ENCODE measurements at regions not wholly inside any gene's neighbourhood (a gene's known extent, or its start where the extent isn't known, plus 50 kb on each side); places are given as distances from the start of the nearest gene placed in this dataset.
"Not testable (repeated sequence)": the region's sequence is repeated elsewhere in the genome, so short reads cannot be mapped to it uniquely, and the experiment has no call there.

- TF ChIP-seq, protein P1, sequence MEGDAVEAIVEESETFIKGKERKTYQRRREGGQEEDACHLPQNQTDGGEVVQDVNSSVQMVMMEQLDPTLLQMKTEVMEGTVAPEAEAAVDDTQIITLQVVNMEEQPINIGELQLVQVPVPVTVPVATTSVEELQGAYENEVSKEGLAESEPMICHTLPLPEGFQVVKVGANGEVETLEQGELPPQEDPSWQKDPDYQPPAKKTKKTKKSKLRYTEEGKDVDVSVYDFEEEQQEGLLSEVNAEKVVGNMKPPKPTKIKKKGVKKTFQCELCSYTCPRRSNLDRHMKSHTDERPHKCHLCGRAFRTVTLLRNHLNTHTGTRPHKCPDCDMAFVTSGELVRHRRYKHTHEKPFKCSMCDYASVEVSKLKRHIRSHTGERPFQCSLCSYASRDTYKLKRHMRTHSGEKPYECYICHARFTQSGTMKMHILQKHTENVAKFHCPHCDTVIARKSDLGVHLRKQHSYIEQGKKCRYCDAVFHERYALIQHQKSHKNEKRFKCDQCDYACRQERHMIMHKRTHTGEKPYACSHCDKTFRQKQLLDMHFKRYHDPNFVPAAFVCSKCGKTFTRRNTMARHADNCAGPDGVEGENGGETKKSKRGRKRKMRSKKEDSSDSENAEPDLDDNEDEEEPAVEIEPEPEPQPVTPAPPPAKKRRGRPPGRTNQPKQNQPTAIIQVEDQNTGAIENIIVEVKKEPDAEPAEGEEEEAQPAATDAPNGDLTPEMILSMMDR (IDR thresholded peaks at IDR 0.05; ENCODE audit: control insufficient read depth, extremely low read depth, insufficient read depth) = no peak
- no peak for DNase-seq (ENCODE audit: low read depth)
- no peak overlapping the region for H3K4me3 ChIP-seq (ENCODE audit: low read depth, low read length)
These were observed 539.6 kb upstream of the FSHR start for GRCh38 chr2:49693961-49694360.

- DNase-seq (ENCODE audit: low read depth); H3K4me3 ChIP-seq (ENCODE audit: low read depth, low read length): not testable (repeated sequence)
These were observed 537.7 kb upstream of the FSHR start for GRCh38 chr2:49692022-49692421.

DNA sequence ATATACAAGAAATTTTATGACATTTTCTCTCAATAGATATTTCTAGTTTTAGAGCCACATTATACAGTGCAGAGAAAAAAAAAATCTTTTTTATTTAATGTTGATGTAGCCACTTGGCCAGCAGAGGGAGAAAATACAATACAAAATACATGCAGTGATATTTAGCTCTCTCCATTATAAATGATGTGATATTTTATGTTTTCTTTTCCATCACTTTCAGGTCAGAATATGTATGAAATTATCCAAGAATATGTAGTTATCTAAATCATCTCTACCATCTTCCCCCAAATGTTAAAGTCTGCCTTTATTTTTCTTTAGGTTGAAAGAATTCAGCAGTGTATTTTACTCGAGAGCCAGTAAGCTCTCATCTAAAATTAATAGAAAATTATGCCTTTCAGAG lies 533.6 kb upstream of the FSHR start:
- TF ChIP-seq, protein P1 (IDR thresholded peaks at IDR 0.05; ENCODE audit: control insufficient read depth, extremely low read depth, insufficient read depth) = peak; percentile 42
- no peak for DNase-seq (ENCODE audit: low read depth)
- no peak overlapping the region for H3K4me3 ChIP-seq (ENCODE audit: low read depth, low read length)

DNA sequence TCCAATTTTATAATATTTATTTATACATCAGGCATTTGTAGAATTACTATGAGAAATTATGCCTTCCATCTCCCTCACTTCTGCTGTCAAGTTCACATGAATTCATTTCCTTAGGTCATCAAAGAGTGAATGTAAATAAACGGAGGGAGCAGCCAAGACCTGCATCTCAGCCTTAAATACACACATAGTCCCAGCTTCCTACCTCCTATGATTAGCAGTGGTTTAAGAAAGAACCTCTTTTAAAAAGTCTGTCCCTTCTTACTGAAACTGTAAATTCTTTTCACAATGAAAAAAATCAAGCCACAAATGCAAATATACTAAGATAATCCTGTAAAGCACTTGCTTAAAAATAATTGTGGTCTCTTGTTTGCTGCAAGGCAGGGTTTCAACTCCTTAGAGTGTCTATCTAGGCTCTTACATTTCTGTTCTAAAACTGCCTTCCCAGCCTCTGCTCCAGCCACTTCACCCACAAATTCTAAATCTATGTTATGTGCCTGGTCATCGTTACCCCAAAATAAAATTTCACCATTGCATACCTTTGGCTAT lies 532.7 kb upstream of the FSHR start:
- TF ChIP-seq, protein P1 (IDR thresholded peaks at IDR 0.05; ENCODE audit: control insufficient read depth, extremely low read depth, insufficient read depth) = no peak
- no peak overlapping the region for H3K4me3 ChIP-seq (ENCODE audit: low read depth, low read length)
- no peak for DNase-seq (ENCODE audit: low read depth)

DNA sequence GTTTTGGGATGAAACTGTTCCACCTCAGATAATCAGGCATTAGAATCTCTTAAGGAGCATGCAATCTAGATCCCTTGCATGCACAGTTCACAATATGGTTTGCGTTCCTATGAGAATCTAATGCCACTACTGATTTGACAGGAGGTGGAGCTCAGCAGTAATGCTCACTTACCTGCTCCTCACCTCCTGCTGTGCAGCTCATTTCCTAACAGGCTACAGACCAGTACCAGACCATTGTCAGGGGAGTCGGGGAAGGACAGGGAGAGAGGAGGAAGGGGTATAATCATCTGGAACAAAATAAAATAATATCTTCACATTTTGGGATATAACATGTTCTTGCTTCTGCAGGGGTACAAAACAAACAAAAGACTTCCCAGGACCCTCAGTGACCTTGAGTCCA lies 532.0 kb upstream of the FSHR start:
- TF ChIP-seq, protein P1 (IDR thresholded peaks at IDR 0.05; ENCODE audit: control insufficient read depth, extremely low read depth, insufficient read depth) = no peak
- no peak overlapping the region for H3K4me3 ChIP-seq (ENCODE audit: low read depth, low read length)
- no peak for DNase-seq (ENCODE audit: low read depth)

- TF ChIP-seq, protein P1 (IDR thresholded peaks at IDR 0.05; ENCODE audit: control insufficient read depth, extremely low read depth, insufficient read depth) = no peak
- H3K4me3 ChIP-seq (ENCODE audit: low read depth, low read length) = no peak overlapping the region
- no peak for DNase-seq (ENCODE audit: low read depth)
These were observed 522.9 kb upstream of the FSHR start for GRCh38 chr2:49677227-49677626.

- TF ChIP-seq, protein P1 (IDR thresholded peaks at IDR 0.05; ENCODE audit: control insufficient read depth, extremely low read depth, insufficient read depth) = no peak
- no peak overlapping the region for H3K4me3 ChIP-seq (ENCODE audit: low read depth, low read length)
- DNase-seq (ENCODE audit: low read depth) = no peak
These were observed 510.5 kb upstream of the FSHR start for GRCh38 chr2:49664827-49665226.

All from LNCaP clone FGC (cell line).